H1 (cell line): ENCODE measurements at regions not wholly inside any gene's neighbourhood (a gene's known extent, or its start where the extent isn't known, plus 50 kb on each side); places are given as distances from the start of the nearest gene placed in this dataset.

Source experiments
- CTCF ChIA-PET: fragments of 300-600 bp; sonication (Branson Sonifier 250); formaldehyde crosslinking; loops from one replicate; lab custom pipeline; 2021; ENCODE audit not compliant: partially characterized antibody; lab: Charles Lee
- POLR2A ChIA-PET: fragments of 300-600 bp; sonication (Branson Sonifier 250); formaldehyde crosslinking; loops from one replicate; lab custom pipeline; 2021; ENCODE audit warnings: inconsistent platforms; ENCODE audit not compliant: partially characterized antibody; lab: Charles Lee
- DNase-seq, 2 experiments: peaks; one replicate each; pipeline versions ENCODE4 v3.0.0 to v3.0.0-alpha.2; 2010 to 2022; ENCODE audit warnings: low spot score in 2 of 2, low read depth in 1 of 2, mixed read lengths in 1 of 2
- FAIRE-seq: peaks from 2 replicates; lab custom pipeline; 2011; peaks lifted over from hg19 to GRCh38; lab: Jason Lieb, UNC
- H2AFZ ChIP-seq: 2 replicates; pipeline ENCODE4 v1.8.1; 2012; ENCODE audit warnings: low read length, inconsistent platforms
- H2AK5ac ChIP-seq: 2 replicates; pipeline ENCODE4 v1.6.1; 2013; ENCODE audit warnings: low read depth, low read length
- H2BK120ac ChIP-seq: replicated peaks from 2 replicates; pipeline ENCODE3; 2013; ENCODE audit warnings: low read depth, low read length, inconsistent platforms
- H2BK12ac ChIP-seq: 2 replicates; pipeline ENCODE4 v1.6.1; 2013; ENCODE audit warnings: low read depth, low read length
- H2BK15ac ChIP-seq: 2 replicates; pipeline ENCODE4 v1.6.1; 2013; ENCODE audit warnings: low read length
- H2BK20ac ChIP-seq: 2 replicates; pipeline ENCODE4 v1.6.1; 2013; ENCODE audit warnings: low read length
- H2BK5ac ChIP-seq: 2 replicates; pipeline ENCODE4 v1.6.1; 2013; ENCODE audit warnings: low read depth, low read length
- H3K14ac ChIP-seq: 2 replicates; pipeline ENCODE4 v1.6.1; 2013; ENCODE audit warnings: inconsistent platforms; ENCODE audit not compliant: insufficient read length
- H3K18ac ChIP-seq: 2 replicates; pipeline ENCODE4 v1.6.1; 2013; ENCODE audit warnings: low read length; ENCODE audit errors: extremely low read depth
- H3K23ac ChIP-seq: 2 replicates; pipeline ENCODE4 v1.6.1; 2013; ENCODE audit warnings: inconsistent platforms; ENCODE audit not compliant: insufficient read length
- H3K23me2 ChIP-seq: 2 replicates; pipeline ENCODE4 v1.6.1; 2013; ENCODE audit warnings: low read depth, low read length
- H3K27ac ChIP-seq: 2 replicates; pipeline ENCODE4 v1.6.1; 2011; ENCODE audit warnings: low read depth, low read length, inconsistent platforms
- H3K27me3 ChIP-seq, 4 experiments: replicated peaks in 1 of 4; 1 replicate in 1 of 4; 2 replicates in 3 of 4; pipeline versions ENCODE4 v1.6.1 to v1.8.1; 2011 to 2013; ENCODE audit warnings: low read length in 3 of 4, mild to moderate bottlenecking in 3 of 4, inconsistent platforms in 2 of 4, mixed read lengths in 2 of 4, moderate library complexity in 1 of 4; ENCODE audit not compliant: control insufficient read depth in 3 of 4, insufficient read depth in 3 of 4; ENCODE audit errors: extremely low read depth in 1 of 4
- H3K36me3 ChIP-seq, 4 experiments: 2 replicates each; pipeline versions ENCODE4 v1.6.1 to v1.8.1; 2011 to 2013; ENCODE audit warnings: mild to moderate bottlenecking in 4 of 4, low read length in 3 of 4, moderate library complexity in 2 of 4, control low read depth in 1 of 4, inconsistent platforms in 1 of 4; ENCODE audit not compliant: insufficient read depth in 4 of 4, control insufficient read depth in 2 of 4
- H3K4ac ChIP-seq: replicated peaks from 2 replicates; pipeline ENCODE3; 2013; ENCODE audit warnings: low read length, low read depth, mixed read lengths, inconsistent platforms; ENCODE audit not compliant: insufficient read length
- H3K4me1 ChIP-seq, 4 experiments: replicated peaks in 1 of 4; 1 replicate in 1 of 4; 2 replicates in 3 of 4; pipeline versions ENCODE4 v1.6.1 to v1.8.1; 2011 to 2013; ENCODE audit warnings: low read length in 3 of 4, inconsistent platforms in 2 of 4, mixed read lengths in 1 of 4; ENCODE audit not compliant: insufficient read depth in 4 of 4, control insufficient read depth in 3 of 4
- H3K4me2 ChIP-seq, 2 experiments: 2 replicates each; pipeline versions ENCODE4 v1.6.1 to v1.8.1; 2011 to 2013; ENCODE audit warnings: low read depth in 2 of 2, low read length in 2 of 2, control low read depth in 1 of 2, inconsistent platforms in 1 of 2, mild to moderate bottlenecking in 1 of 2; ENCODE audit not compliant: insufficient read depth in 1 of 2
- H3K4me3 ChIP-seq, 4 experiments: fragments of 200-600, 300-600 bp in 1 of 4; sonication (generic), shearing (Covaris generic), sonication (Bioruptor Twin) in 1 of 4; 2 replicates each; pipeline versions ENCODE4 v1.5.1 to v1.8.1; 2011 to 2016; ENCODE audit warnings: low read length in 4 of 4, low read depth in 3 of 4, control low read depth in 2 of 4, inconsistent platforms in 2 of 4, mild to moderate bottlenecking in 2 of 4, mixed read lengths in 1 of 4, moderate library complexity in 1 of 4; ENCODE audit not compliant: insufficient read depth in 2 of 4; ENCODE audit errors: extremely low read depth in 1 of 4
- H3K56ac ChIP-seq: replicated peaks from 2 replicates; pipeline ENCODE3; 2013; ENCODE audit warnings: low read depth, mild to moderate bottlenecking, mixed read lengths, low read length, inconsistent platforms; ENCODE audit not compliant: insufficient read length
- H3K79me1 ChIP-seq: 2 replicates; pipeline ENCODE4 v1.6.1; 2013; ENCODE audit warnings: low read depth, low read length, control low read depth
- H3K79me2 ChIP-seq, 2 experiments: 2 replicates each; pipeline versions ENCODE4 v1.6.1 to v1.8.1; 2012 to 2013; ENCODE audit warnings: low read length in 2 of 2, mild to moderate bottlenecking in 2 of 2, inconsistent platforms in 1 of 2; ENCODE audit not compliant: insufficient read depth in 2 of 2, control insufficient read depth in 1 of 2
- H3K9ac ChIP-seq, 4 experiments: replicated peaks in 1 of 4; 1 replicate in 1 of 4; 2 replicates in 3 of 4; pipeline versions ENCODE4 v1.6.1 to v1.8.1; 2011 to 2013; ENCODE audit warnings: low read depth in 3 of 4, low read length in 3 of 4, control low read depth in 2 of 4, mild to moderate bottlenecking in 2 of 4, moderate library complexity in 2 of 4, inconsistent platforms in 1 of 4; ENCODE audit errors: extremely low read depth in 1 of 4
- H3K9me3 ChIP-seq, 2 experiments: 2 replicates each; pipeline versions ENCODE4 v1.6.1 to v1.8.1; 2012 to 2013; ENCODE audit warnings: mild to moderate bottlenecking in 2 of 2, moderate library complexity in 2 of 2, control low read depth in 1 of 2, inconsistent platforms in 1 of 2, low read depth in 1 of 2, low read length in 1 of 2, mixed read lengths in 1 of 2; ENCODE audit not compliant: insufficient read depth in 2 of 2
- H4K20me1 ChIP-seq, 2 experiments: replicated peaks in 1 of 2; 2 replicates each; pipeline versions ENCODE3 to v1.8.1; 2011 to 2013; ENCODE audit warnings: inconsistent platforms in 2 of 2, low read length in 2 of 2, mild to moderate bottlenecking in 1 of 2; ENCODE audit not compliant: insufficient read depth in 2 of 2, control insufficient read depth in 1 of 2
- H4K5ac ChIP-seq: 2 replicates; pipeline ENCODE4 v1.6.1; 2013; ENCODE audit warnings: low read length, low read depth, mixed read lengths, inconsistent platforms; ENCODE audit not compliant: insufficient read length
- H4K8ac ChIP-seq: 2 replicates; pipeline ENCODE4 v1.8.0; 2013; ENCODE audit warnings: mild to moderate bottlenecking, moderate library complexity, low read length, inconsistent platforms; ENCODE audit not compliant: insufficient read depth; ENCODE audit errors: extremely low read depth
- H4K91ac ChIP-seq: replicated peaks from 2 replicates; pipeline ENCODE3; 2013; ENCODE audit warnings: low read length, mixed read lengths, inconsistent platforms; ENCODE audit not compliant: insufficient read length
- ATF3 ChIP-seq: IDR thresholded peaks from 2 replicates; pipeline ENCODE4 v1.6.1; 2011; ENCODE audit warnings: low read depth, mild to moderate bottlenecking, low read length; ENCODE audit not compliant: insufficient read depth
- GTF2F1 ChIP-seq: IDR thresholded peaks from 2 replicates; pipeline ENCODE4 v1.6.1; 2012; ENCODE audit warnings: low read depth, low read length, improper control_type of control experiment, borderline replicate concordance
- JUN ChIP-seq: IDR thresholded peaks from 2 replicates; pipeline ENCODE4 v1.6.1; 2011; ENCODE audit warnings: low read depth, mild to moderate bottlenecking, improper control_type of control experiment, low read length
- MAX ChIP-seq: IDR thresholded peaks from 2 replicates; pipeline ENCODE4 v1.6.1; 2012; ENCODE audit warnings: inconsistent platforms
- WGBS, 2 experiments: shearing (Covaris generic) in 1 of 2; methylation state at CpG; one replicate each; pipeline versions ENCODE4 v1.1.6 to v1.1.7; 2013 to 2015; ENCODE audit warnings: low lambda C conversion rate in 2 of 2, mixed read lengths in 2 of 2, inconsistent platforms in 1 of 2, low coverage in 1 of 2, missing lambda C conversion rate in 1 of 2; ENCODE audit not compliant: insufficient replicate concordance in 2 of 2, insufficient coverage in 1 of 2, insufficient read length in 1 of 2; ENCODE audit errors: extremely low coverage in 1 of 2, missing lambda C conversion rate in 1 of 2; 5-methylcytosine and 5-hydroxymethylcytosine counted together

DNA sequence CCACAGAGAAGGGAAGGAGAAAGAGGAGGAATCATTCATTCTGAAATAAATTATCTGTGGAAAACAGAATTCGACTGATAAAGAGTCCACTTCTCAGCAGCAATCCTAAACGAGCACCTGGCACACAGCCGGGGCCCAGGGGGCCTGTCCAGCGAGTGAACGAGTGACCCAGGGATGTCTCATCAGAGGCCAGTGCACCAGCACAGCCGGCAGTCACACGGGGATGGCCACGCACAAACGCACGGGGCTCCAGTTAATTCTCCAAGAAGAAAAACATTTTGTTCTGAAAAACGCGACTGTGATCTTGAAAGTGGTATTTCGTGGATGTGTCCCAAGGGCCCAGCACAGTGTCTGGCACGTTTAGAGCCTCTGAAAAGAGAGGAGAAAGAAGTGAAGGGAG is 154.6 kb downstream of the BRD1 start:
- Histone ChIP-seq H4K20me1 (peaks cover 0 to 1% of the 10 kb centered on the region in 2 experiments), H3K79me2 (no peaks in the 10 kb centered on the region), H2BK5ac (no peak overlapping the region), H3K23me2 (peaks cover 9% of the 10 kb centered on the region; the same call in 1 of the 2 replicates), H2BK120ac (no peak overlapping the region), H3K18ac (no peak overlapping the region), H4K91ac (no peak overlapping the region), H2BK20ac (no peak overlapping the region), H2BK12ac (no peak overlapping the region), H3K27ac (no peak overlapping the region), H3K4ac (no peak overlapping the region), H3K79me1 (no peaks in the 10 kb centered on the region), H2AK5ac (no peak overlapping the region), H3K4me3 (no peak overlapping the region), H2AFZ (no peak overlapping the region), H3K9me3 (peaks cover 0 to 6% of the 10 kb centered on the region in 2 experiments; a peak in 3 of 4 replicates), H3K14ac (no peak overlapping the region), H4K8ac (no peak overlapping the region), H3K56ac (no peak overlapping the region), H3K4me1 (peaks cover 0 to 16% (median 4%) of the 10 kb centered on the region in 4 experiments), H3K9ac (no peak overlapping the region), H3K36me3 (no peaks in the 10 kb centered on the region), H3K4me2 (no peak overlapping the region), H3K23ac (no peak overlapping the region), H4K5ac (no peak overlapping the region), H3K27me3 (peaks cover 24 to 51% (median 37%) of the 10 kb centered on the region in 4 experiments), H2BK15ac (no peak overlapping the region)
- WGBS, 2 experiments = 84% methylated on average over 11 of the region's 14 CpGs; no CpG with 5 or more reads in 1 of the 2 experiments
- FAIRE-seq (no peak), DNase-seq (peak in 1 of 2 experiments; percentile 40)
- POLR2A ChIA-PET = no interaction called here
- TF ChIP-seq JUN (no peak), GTF2F1 (no peak), ATF3 (no peak), MAX (no peak)
- CTCF ChIA-PET = no interaction called here
